GM12878 (cell line): ENCODE measurements at regions not wholly inside any gene's neighbourhood (a gene's known extent, or its start where the extent isn't known, plus 50 kb on each side); places are given as distances from the start of the nearest gene placed in this dataset.

Experiments used
- ATAC-seq: fragments of 200-7000 bp; cut with Tn5 transposase; 3 replicates; pipeline ENCODE4 v1.9.1; 2020; ENCODE audit warnings: mild to moderate bottlenecking, moderate library complexity
- BruUV-seq: library from RNA; stranded (reverse); fragments of 400-500 nt; replicated peaks from 2 replicates; lab custom pipeline; 2021; lab: Mats Ljungman, UMichigan
- CTCF ChIA-PET: fragments of 300-600 bp; sonication (Branson Sonifier 250); formaldehyde crosslinking; extraction: SDS; loops from one replicate; lab custom pipeline; 2021; ENCODE audit warnings: inconsistent platforms; lab: Yijun Ruan, JAX
- POLR2A ChIA-PET: fragments of 350-600 bp; formaldehyde crosslinking; extraction: SDS; loops from one replicate; lab custom pipeline; 2021; ENCODE audit warnings: inconsistent platforms; lab: Charles Lee
- RAD21 ChIA-PET: fragments of 300-600 bp; sonication (Branson Sonifier 250); formaldehyde crosslinking; loops from one replicate; lab custom pipeline; 2023; ENCODE audit warnings: antibody characterized with exemption; ENCODE audit not compliant: unreplicated experiment; lab: Charles Lee
- SMC1A ChIA-PET: fragments of 300-600 bp; sonication (Branson Sonifier 250); formaldehyde crosslinking; loops from one replicate; lab custom pipeline; 2023; ENCODE audit not compliant: unreplicated experiment, uncharacterized antibody; lab: Charles Lee
- DNase-seq: peaks from one replicate; pipeline ENCODE4 v3.0.0-alpha.2; 2011; ENCODE audit warnings: low read depth, low spot score
- FAIRE-seq: peaks from 3 replicates; lab custom pipeline; 2011; peaks lifted over from hg19 to GRCh38; lab: Jason Lieb, UNC
- H2AFZ ChIP-seq: 2 replicates; pipeline ENCODE4 v1.6.0; 2011; ENCODE audit warnings: low read depth, low read length, control low read depth; ENCODE audit not compliant: control insufficient read depth
- H3K27ac ChIP-seq: 2 replicates; pipeline ENCODE4 v1.5.1; 2011; ENCODE audit warnings: control low read depth; ENCODE audit not compliant: control insufficient read depth, insufficient read depth
- H3K27me3 ChIP-seq, 2 experiments: replicated peaks in 1 of 2; 2 replicates each; pipeline versions ENCODE4 v1.6.0 to v1.6.1; 2011; ENCODE audit warnings: low read length in 1 of 2; ENCODE audit not compliant: control insufficient read depth in 2 of 2, insufficient read depth in 2 of 2
- H3K36me3 ChIP-seq, 2 experiments: 2 replicates each; pipeline ENCODE4 v1.5.1; 2011; ENCODE audit warnings: low read length in 1 of 2; ENCODE audit not compliant: control insufficient read depth in 2 of 2, insufficient read depth in 2 of 2
- H3K4me1 ChIP-seq: 2 replicates; pipeline ENCODE4 v1.6.1; 2011; ENCODE audit warnings: mild to moderate bottlenecking, low read length, moderate library complexity, mixed read lengths; ENCODE audit not compliant: control insufficient read depth, insufficient read depth
- H3K4me2 ChIP-seq: 2 replicates; pipeline ENCODE4 v1.6.0; 2011; ENCODE audit warnings: control low read depth; ENCODE audit not compliant: control insufficient read depth, insufficient read depth
- H3K4me3 ChIP-seq: fragments of 200-600 bp; sonication (generic); 2 replicates; pipeline ENCODE4 v1.5.1; 2016
- H3K79me2 ChIP-seq: 2 replicates; pipeline ENCODE4 v1.6.0; 2011; ENCODE audit warnings: low read length; ENCODE audit not compliant: control insufficient read depth, insufficient read depth
- H3K9ac ChIP-seq: 2 replicates; pipeline ENCODE4 v1.8.0; 2011; ENCODE audit warnings: low read length, control low read depth, mixed read lengths; ENCODE audit not compliant: control insufficient read depth, insufficient read depth
- H3K9me3 ChIP-seq: replicated peaks from 3 replicates; pipeline ENCODE4 v1.5.1; 2011; ENCODE audit warnings: mild to moderate bottlenecking, low read length; ENCODE audit not compliant: control insufficient read depth, insufficient read depth
- H4K20me1 ChIP-seq: 2 replicates; pipeline ENCODE4 v1.6.0; 2011; ENCODE audit not compliant: control insufficient read depth, insufficient read depth
- BACH1 ChIP-seq: fragments of 450-650 bp; IDR thresholded peaks from 2 replicates; pipeline ENCODE4 v1.6.1; 2017; ENCODE audit warnings: mild to moderate bottlenecking, borderline replicate concordance
- BCL11A ChIP-seq: IDR thresholded peaks from 2 replicates; pipeline ENCODE4 v1.6.1; 2011; ENCODE audit warnings: low read depth, low read length
- ELK1 ChIP-seq: IDR thresholded peaks from 2 replicates; pipeline ENCODE4 v1.6.1; 2012; ENCODE audit warnings: low read depth, low read length, improper control_type of control experiment
- HCFC1 ChIP-seq: fragments of 150-350 bp; IDR thresholded peaks from 2 replicates; pipeline ENCODE4 v1.6.1; 2014; ENCODE audit warnings: low read length
- KAT2A ChIP-seq: conservative IDR thresholded peaks from 2 replicates; pipeline ENCODE4 v1.6.1; 2011; ENCODE audit warnings: low read depth, low read length; ENCODE audit not compliant: control insufficient read depth
- KLF5 ChIP-seq: fragments of 450-650 bp; IDR thresholded peaks from 2 replicates; pipeline ENCODE4 v1.6.1; 2014; ENCODE audit warnings: mild to moderate bottlenecking; ENCODE audit not compliant: partially characterized antibody
- MTA3 ChIP-seq: IDR thresholded peaks from 2 replicates; pipeline ENCODE4 v1.6.1; 2012; ENCODE audit warnings: low read length, inconsistent platforms, borderline replicate concordance
- PKNOX1 ChIP-seq: fragments of 450-650 bp; IDR thresholded peaks from 2 replicates; pipeline ENCODE4 v1.6.1; 2016; ENCODE audit warnings: mild to moderate bottlenecking
- RELB ChIP-seq: fragments of 450-650 bp; IDR thresholded peaks from 2 replicates; pipeline ENCODE4 v1.6.1; 2017; ENCODE audit warnings: low read depth, mild to moderate bottlenecking, moderate library complexity
- ZZZ3 ChIP-seq: IDR thresholded peaks from 2 replicates; pipeline ENCODE4 v1.6.1; 2011; ENCODE audit warnings: low read depth; ENCODE audit not compliant: control insufficient read depth, insufficient read length
- WGBS: methylation state at CpG from one replicate; pipeline ENCODE4 v1.1.6; 2016; ENCODE audit warnings: low lambda C conversion rate; ENCODE audit not compliant: insufficient replicate concordance, insufficient coverage; ENCODE audit errors: missing lambda C conversion rate; 5-methylcytosine and 5-hydroxymethylcytosine counted together
- in situ Hi-C: fragments of 300-500 bp; cut with MboI; formaldehyde crosslinking; loops from 9 replicates; pipeline ENCODE4 v1.14.3; 2018; ENCODE audit warnings: mixed read lengths
- intact Hi-C: fragments of 100-400 bp; cut with micrococcal nuclease; formaldehyde crosslinking; loops from one replicate; pipeline ENCODE4 v1.14.2; 2022; ENCODE audit not compliant: unreplicated experiment

GRCh38 chr4:138897811-138898226, 117.8 kb upstream of the NOCT start:
- no peak for FAIRE-seq
- no peak for ATAC-seq
- RAD21 ChIA-PET, result no interaction called here
- TF ChIP-seq KAT2A, result no peak
- TF ChIP-seq ELK1, result no peak
- TF ChIP-seq, all 136 proteins: peak for 0
- Histone ChIP-seq H3K4me3 (no peak overlapping the region), H3K4me2 (no peak overlapping the region), H2AFZ (no peak overlapping the region), H3K9ac (no peak overlapping the region), H4K20me1 (no peaks in the 10 kb centered on the region), H3K4me1 (no peaks in the 10 kb centered on the region; the same call in 1 of the 2 replicates), H3K9me3 (no peaks in the 10 kb centered on the region), H3K36me3 (no peaks in the 10 kb centered on the region), H3K27ac (no peak overlapping the region), H3K79me2 (no peaks in the 10 kb centered on the region), H3K27me3 (no peaks in the 10 kb centered on the region)
- 70% methylated on average over 2 of the region's 2 CpGs for WGBS
- in situ Hi-C loops, result no loop called here
- BruUV-seq, result no TSS peak
- POLR2A ChIA-PET, result no interaction called here
- SMC1A ChIA-PET, result no interaction called here
- CTCF ChIA-PET, result interaction anchor here (1.8 kb wide), 1 partner anchor 27 kb away, joined by 7 read pairs; no protein-coding TSS in a partner anchor
- intact Hi-C loops, result no loop called here
- no peak for DNase-seq

- ChIA-PET POLR2A (no interaction called here), CTCF (no interaction called here), SMC1A (no interaction called here), RAD21 (no interaction called here)
- H3K79me2 ChIP-seq, result no peaks in the 10 kb centered on the region
- DNase-seq, result no peak
- no peaks in the 10 kb centered on the region for H4K20me1 ChIP-seq
- no peak overlapping the region for H3K27ac ChIP-seq
- H3K36me3 ChIP-seq, result no peaks in the 10 kb centered on the region
- no TSS peak for BruUV-seq
- no peak overlapping the region for H3K4me2 ChIP-seq
- no peak overlapping the region for H3K9ac ChIP-seq
- intact Hi-C loops, result no loop called here
- H3K9me3 ChIP-seq, result no peaks in the 10 kb centered on the region
- H3K4me3 ChIP-seq, result no peak overlapping the region
- no peaks in the 10 kb centered on the region; a peak in 1 of 4 replicates for H3K27me3 ChIP-seq
- peaks cover 7% of the 10 kb centered on the region for H3K4me1 ChIP-seq
- WGBS, result 0% methylated on average over 1 of the region's 1 CpG
- no peak overlapping the region for H2AFZ ChIP-seq
- in situ Hi-C loops, result no loop called here
- FAIRE-seq, result no peak
- ATAC-seq, result no peak
- TF ChIP-seq HCFC1 (no peak), BCL11A (no peak), MTA3 (no peak), KLF5 (no peak), RELB (no peak), BACH1 (no peak), ZZZ3 (no peak), PKNOX1 (no peak)
These were observed 120.9 kb upstream of the NOCT start for GRCh38 chr4:138894709-138895108.
